Adrenal gland (tissue), 9 donors: ENCODE measurements at regions not wholly inside any gene's neighbourhood (a gene's known extent, or its start where the extent isn't known, plus 50 kb on each side); places are given as distances from the start of the nearest gene placed in this dataset.

Experiments used
- DNase-seq, 7 donors: peaks; one replicate each; pipeline ENCODE4 v3.0.0-alpha.2; 2019 to 2020
- H3K27ac ChIP-seq, 5 donors: fragments of 200-600 bp; sonication (generic) in 4 of 5; 1 replicate in 3 of 5; 2 replicates in 2 of 5; pipeline versions ENCODE4 v1.5.1 to v1.8.0; 2016 to 2020; ENCODE audit warnings: mild to moderate bottlenecking in 1 of 5
- H3K27me3 ChIP-seq: fragments of 200-600 bp; 2 replicates; pipeline ENCODE4 v1.8.0; 2021
- H3K36me3 ChIP-seq, 2 donors: fragments of 200-600 bp; replicated peaks in 1 of 2; 1 replicate in 1 of 2; 2 replicates in 1 of 2; pipeline versions ENCODE4 v1.5.1 to v1.8.0; 2018 to 2022
- H3K4me1 ChIP-seq, 2 donors: fragments of 200-600 bp; replicated peaks in 1 of 2; 1 replicate in 1 of 2; 2 replicates in 1 of 2; pipeline versions ENCODE4 v1.5.1 to v1.8.0; 2018 to 2021
- H3K4me3 ChIP-seq, 4 donors: fragments of 200-600 bp; sonication (generic) in 3 of 4; one replicate each; pipeline ENCODE4 v1.5.1; 2016 to 2018
- H3K9me3 ChIP-seq, 3 donors: fragments of 200-600 bp; sonication (generic) in 1 of 3; replicated peaks in 1 of 3; 1 replicate in 2 of 3; 2 replicates in 1 of 3; pipeline versions ENCODE4 v1.5.1 to v1.8.0; 2016 to 2021
- POLR2A ChIP-seq, 2 donors: fragments of 450-650 bp; IDR thresholded peaks; one replicate each; pipeline ENCODE4 v1.6.1; 2017; ENCODE audit warnings: antibody characterized with exemption in 2 of 2, mild to moderate bottlenecking in 2 of 2, moderate library complexity in 1 of 2
- WGBS, 4 donors: extraction: QIAGEN DNeasy Blood & Tissue Kit in 2 of 4; methylation state at CpG; one replicate each; pipeline versions ENCODE4 v1.1.5 to v1.1.7; 2013 to 2017; 5-methylcytosine and 5-hydroxymethylcytosine counted together
- intact Hi-C, 2 donors: fragments of 100-400 bp; cut with DNase I; formaldehyde crosslinking; loops; one replicate each; pipeline versions ENCODE4 v1.14.1 to v1.15.0; 2022 to 2023
- TF ChIP-seq, protein P1 (sequence below), 6 experiments: fragments of 450-650 bp in 4 of 6; fragments of 200-600 bp in 2 of 6; sonication (generic) in 1 of 6; IDR thresholded peaks; 1 replicate in 5 of 6; 2 replicates in 1 of 6; pipeline versions ENCODE4 v1.5.1 to v1.8.0; 2016 to 2021; ENCODE audit warnings: antibody characterized with exemption in 6 of 6, mild to moderate bottlenecking in 2 of 6, moderate library complexity in 1 of 6
- donor health status: healthy with polysubstance abuse.
- donor health status: Bipolar disorder and iron deficiency.
- donor health status: DM: yes; HTN: yes; CAD: no.
- donor health status: DM: no; HTN: no; CAD: no.
- donor health status: DM: no; HTN: no; CAD: no.

DNA sequence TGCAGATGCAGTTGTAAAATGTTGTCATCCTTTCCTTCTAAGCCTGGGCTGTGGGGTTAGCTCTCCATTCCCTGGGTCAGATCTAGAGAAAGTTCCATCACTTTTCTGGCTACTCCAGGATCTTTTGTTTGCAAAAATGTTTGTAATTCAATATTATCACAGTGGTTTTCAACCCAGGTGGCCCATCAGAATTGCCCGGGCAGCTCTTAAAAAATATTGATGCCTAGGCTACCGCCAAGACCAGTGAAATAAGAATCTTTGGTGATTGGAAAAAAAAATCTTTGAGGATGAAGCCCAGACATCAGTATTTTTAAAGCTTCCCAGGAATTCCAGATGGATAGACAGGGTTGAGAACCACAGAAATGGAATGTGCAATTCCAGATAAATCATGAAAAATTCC is 232.5 kb upstream of the SPRED2 start:
- Histone ChIP-seq H3K9me3 (peaks cover 0 to 11% (median 0%) of the 10 kb centered on the region in 3 donors), H3K27ac (no peak overlapping the region), H3K27me3 (no peaks in the 10 kb centered on the region), H3K36me3 (no peaks in the 10 kb centered on the region), H3K4me1 (no peaks in the 10 kb centered on the region), H3K4me3 (no peak overlapping the region)
- no peak for TF ChIP-seq POLR2A (IDR thresholded peaks at IDR 0.05)
- TF ChIP-seq, protein P1, sequence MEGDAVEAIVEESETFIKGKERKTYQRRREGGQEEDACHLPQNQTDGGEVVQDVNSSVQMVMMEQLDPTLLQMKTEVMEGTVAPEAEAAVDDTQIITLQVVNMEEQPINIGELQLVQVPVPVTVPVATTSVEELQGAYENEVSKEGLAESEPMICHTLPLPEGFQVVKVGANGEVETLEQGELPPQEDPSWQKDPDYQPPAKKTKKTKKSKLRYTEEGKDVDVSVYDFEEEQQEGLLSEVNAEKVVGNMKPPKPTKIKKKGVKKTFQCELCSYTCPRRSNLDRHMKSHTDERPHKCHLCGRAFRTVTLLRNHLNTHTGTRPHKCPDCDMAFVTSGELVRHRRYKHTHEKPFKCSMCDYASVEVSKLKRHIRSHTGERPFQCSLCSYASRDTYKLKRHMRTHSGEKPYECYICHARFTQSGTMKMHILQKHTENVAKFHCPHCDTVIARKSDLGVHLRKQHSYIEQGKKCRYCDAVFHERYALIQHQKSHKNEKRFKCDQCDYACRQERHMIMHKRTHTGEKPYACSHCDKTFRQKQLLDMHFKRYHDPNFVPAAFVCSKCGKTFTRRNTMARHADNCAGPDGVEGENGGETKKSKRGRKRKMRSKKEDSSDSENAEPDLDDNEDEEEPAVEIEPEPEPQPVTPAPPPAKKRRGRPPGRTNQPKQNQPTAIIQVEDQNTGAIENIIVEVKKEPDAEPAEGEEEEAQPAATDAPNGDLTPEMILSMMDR (IDR thresholded peaks at IDR 0.05) = no peak
- intact Hi-C loops = no loop called here
- DNase-seq = no peak
- WGBS, 4 donors = 92 to 97% (median 95%) methylated on average over 2 of the region's 2 CpGs

DNA sequence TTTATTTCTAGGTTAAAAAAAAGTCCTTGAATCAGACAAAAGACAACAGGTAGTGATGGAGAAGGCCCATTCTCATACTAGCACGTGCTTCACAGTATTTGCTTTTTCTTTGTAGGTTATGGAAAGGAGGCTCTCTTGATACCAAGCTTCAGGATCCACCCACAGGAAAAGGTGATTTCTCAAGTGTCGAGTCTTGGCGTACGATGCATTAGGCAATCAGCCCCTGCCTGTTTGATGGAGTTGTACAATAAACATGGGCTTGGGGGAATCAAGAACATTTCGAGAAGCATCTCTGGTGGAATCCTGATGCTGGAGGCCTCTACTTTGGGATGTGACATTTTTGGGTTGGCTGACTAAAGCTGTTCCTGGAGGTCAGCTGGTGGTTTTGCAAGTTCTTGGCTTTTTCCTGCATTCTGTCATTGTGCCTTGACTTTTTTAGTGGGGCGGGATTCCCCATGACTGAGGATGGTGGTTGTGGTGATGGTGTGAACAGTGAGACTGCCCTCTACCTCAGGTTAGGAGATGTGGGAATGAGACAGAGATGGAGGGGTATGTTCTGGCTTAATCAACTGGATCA is 231.5 kb upstream of the SPRED2 start:
- H3K27ac ChIP-seq = no peak overlapping the region
- no peak overlapping the region for H3K4me3 ChIP-seq
- no peaks in the 10 kb centered on the region for H3K4me1 ChIP-seq
- DNase-seq = no peak
- no peaks in the 10 kb centered on the region for H3K36me3 ChIP-seq
- peaks cover 0 to 8% (median 0%) of the 10 kb centered on the region in 3 donors for H3K9me3 ChIP-seq
- WGBS, 4 donors = 72 to 80% (median 75%) methylated on average over 6 of the region's 6 CpGs
- no peaks in the 10 kb centered on the region for H3K27me3 ChIP-seq
- intact Hi-C loops = no loop called here
- no peak for TF ChIP-seq POLR2A (IDR thresholded peaks at IDR 0.05)
- TF ChIP-seq, protein P1 (IDR thresholded peaks at IDR 0.05) = no peak

DNA sequence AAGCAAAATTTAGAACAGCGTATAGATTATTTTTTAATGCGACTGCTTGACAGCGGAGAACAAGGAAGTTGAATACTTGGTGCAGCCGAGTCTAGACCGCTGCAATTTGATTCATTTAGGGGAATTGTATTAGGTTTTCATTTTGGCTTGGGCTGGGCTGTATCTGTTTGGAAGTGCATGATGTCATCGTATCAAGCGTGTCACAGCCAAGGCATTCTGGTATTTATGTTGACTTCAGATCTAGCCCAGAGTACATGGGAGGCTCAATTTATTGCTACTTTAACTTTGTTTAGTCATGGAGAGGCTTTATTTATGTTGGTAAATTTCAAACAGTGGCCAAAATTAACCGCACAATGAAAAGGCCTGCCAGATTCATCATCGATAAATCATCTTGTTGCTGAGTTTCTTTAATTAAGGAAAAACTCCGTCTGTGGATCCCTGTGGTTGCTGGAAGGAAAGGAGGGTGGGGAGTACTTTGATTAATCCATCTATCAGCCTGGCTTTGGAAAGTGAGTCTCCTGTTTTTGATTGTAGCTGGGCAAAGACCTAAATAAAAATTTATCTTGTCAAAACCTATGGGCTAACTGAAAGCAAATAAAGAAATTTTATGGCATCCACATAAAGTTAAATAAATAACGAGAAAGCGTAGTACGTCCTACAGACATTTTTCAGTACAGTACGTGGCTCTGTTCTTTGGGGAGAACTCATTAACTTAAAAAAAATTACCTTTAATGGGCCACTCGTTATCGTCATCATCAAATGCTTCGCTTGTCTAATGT is 230.4 kb upstream of the SPRED2 start:
- no peak for DNase-seq
- Histone ChIP-seq H3K4me3 (no peak overlapping the region), H3K36me3 (no peaks in the 10 kb centered on the region), H3K4me1 (no peaks in the 10 kb centered on the region), H3K27ac (no peak overlapping the region), H3K27me3 (no peaks in the 10 kb centered on the region), H3K9me3 (no peaks in the 10 kb centered on the region)
- TF ChIP-seq, protein P1 (IDR thresholded peaks at IDR 0.05) = no peak
- no peak for TF ChIP-seq POLR2A (IDR thresholded peaks at IDR 0.05)
- intact Hi-C loops = no loop called here
- 67 to 76% (median 70%) methylated on average over 17 of the region's 17 CpGs for WGBS, 4 donors

DNA sequence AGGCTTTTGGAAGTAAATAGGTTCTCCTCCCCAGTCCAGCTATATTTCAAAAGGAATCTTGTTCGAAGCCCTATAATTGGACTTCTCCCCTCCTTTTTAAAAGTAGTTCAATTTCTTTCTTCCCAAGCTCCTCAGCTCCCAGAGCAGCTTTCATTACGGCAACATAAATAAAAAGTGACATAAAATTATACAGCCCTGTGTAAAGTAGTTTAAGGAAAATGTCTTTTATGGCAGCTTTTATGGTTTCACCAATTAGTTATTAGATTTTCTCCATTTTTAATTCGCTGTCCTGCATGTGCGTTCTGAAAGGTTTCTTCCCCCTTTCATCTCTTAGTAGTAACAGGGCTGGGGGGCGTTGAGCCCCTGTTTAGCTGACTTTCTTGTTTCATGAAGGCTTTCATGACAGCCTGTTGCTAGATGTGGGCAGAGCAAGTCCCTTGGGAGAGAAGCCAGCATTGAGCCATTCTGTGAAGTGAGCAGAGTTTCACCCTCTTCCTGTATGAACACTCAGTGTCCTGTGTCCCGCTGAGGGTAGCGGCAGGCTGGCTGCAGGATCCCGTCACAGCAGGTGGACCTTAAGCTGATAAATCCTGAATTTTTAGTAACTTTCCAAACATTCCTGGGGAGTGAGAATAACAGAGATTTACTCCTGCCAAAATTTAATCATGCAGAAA is 229.7 kb upstream of the SPRED2 start:
- H3K9me3 ChIP-seq = no peaks in the 10 kb centered on the region
- H3K27ac ChIP-seq = no peak overlapping the region
- no peak for DNase-seq
- TF ChIP-seq, protein P1 (IDR thresholded peaks at IDR 0.05) = no peak
- 68 to 72% (median 69%) methylated on average over 8 of the region's 8 CpGs for WGBS, 4 donors
- H3K4me1 ChIP-seq = no peaks in the 10 kb centered on the region
- intact Hi-C loops = no loop called here
- no peaks in the 10 kb centered on the region for H3K36me3 ChIP-seq
- H3K4me3 ChIP-seq = no peak overlapping the region
- H3K27me3 ChIP-seq = no peaks in the 10 kb centered on the region
